ENCODE measurements at regions not wholly inside any gene's neighbourhood (a gene's known extent, or its start where the extent isn't known, plus 50 kb on each side); places are given as distances from the start of the nearest gene placed in this dataset.

DNA sequence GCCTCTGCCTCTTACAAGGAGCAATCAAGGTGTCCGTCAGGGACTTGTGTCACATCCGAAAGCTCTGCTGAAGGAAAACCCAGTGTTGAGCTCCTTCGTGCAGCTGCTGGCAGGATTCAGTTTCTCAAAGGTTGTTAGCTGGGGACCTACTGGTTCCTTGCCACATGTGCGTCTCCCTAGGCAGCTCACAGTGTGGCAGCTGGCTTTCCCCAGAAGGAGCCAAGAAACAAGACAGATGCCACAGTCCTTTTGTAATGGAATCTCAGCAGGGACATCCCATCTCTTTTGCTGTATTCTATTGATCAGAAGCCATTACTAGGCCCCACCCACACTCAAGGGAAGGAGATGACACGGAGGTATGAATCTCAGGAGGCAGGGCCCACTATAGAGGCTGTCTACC is 488.8 kb downstream of the CD83 start:
- Histone ChIP-seq H3K23me2 (ENCODE audit: insufficient read length, low read depth, low read length, poor library complexity, severe bottlenecking) (no peaks in the 10 kb centered on the region), H3K56ac (ENCODE audit: insufficient read length, low read depth, low read length) (no peak overlapping the region), H2BK20ac (ENCODE audit: low read depth, low read length, poor library complexity, severe bottlenecking) (no peak overlapping the region), H2AK5ac (ENCODE audit: insufficient read length, low read length) (no peak overlapping the region), H3K27me3 (ENCODE audit: insufficient read depth, low read length) (no peaks in the 10 kb centered on the region), H3K4me2 (ENCODE audit: insufficient read depth, insufficient read length, low read length) (no peak overlapping the region), H3K23ac (ENCODE audit: insufficient read length, low read depth, low read length) (no peak overlapping the region), H3K9me3 (ENCODE audit: control insufficient read depth, low read depth, low read length) (no peaks in the 10 kb centered on the region), H3K27ac (ENCODE audit: insufficient read length, low read depth, low read length) (no peak overlapping the region), H2BK120ac (ENCODE audit: low read depth, low read length, poor library complexity, severe bottlenecking) (no peak overlapping the region), H3K79me1 (ENCODE audit: insufficient read depth, low read depth, low read length, poor library complexity, severe bottlenecking) (no peaks in the 10 kb centered on the region), H3K14ac (ENCODE audit: insufficient read depth, low read length) (no peak overlapping the region), H3K4ac (ENCODE audit: low read depth, low read length) (no peak overlapping the region), H2BK15ac (ENCODE audit: low read depth, low read length) (no peak overlapping the region), H3K18ac (ENCODE audit: insufficient read length, low read depth, low read length) (no peak overlapping the region), H4K91ac (ENCODE audit: insufficient read length, low read depth, low read length) (no peak overlapping the region), H3K79me2 (ENCODE audit: insufficient read depth, low read length) (no peaks in the 10 kb centered on the region), H3T11ph (ENCODE audit: low read length) (no peak overlapping the region), H3K9ac (ENCODE audit: extremely low read depth, insufficient read length, low read length) (no peak overlapping the region), H4K8ac (replicated peaks; ENCODE audit: insufficient read length, low read depth, low read length) (no peak overlapping the region), H2BK12ac (ENCODE audit: insufficient read length, low read depth, low read length) (no peak overlapping the region), H4K20me1 (ENCODE audit: control insufficient read depth, insufficient read depth, insufficient read length) (no peaks in the 10 kb centered on the region), H3K4me1 (ENCODE audit: insufficient read depth, low read length) (peaks cover 3% of the 10 kb centered on the region; the same call in 1 of the 2 replicates), H2AFZ (ENCODE audit: low read length) (no peak overlapping the region), H2BK5ac (ENCODE audit: insufficient read length, low read length) (no peak overlapping the region), H4K5ac (ENCODE audit: insufficient read length, low read depth, low read length) (no peak overlapping the region)
- H3K36me3 Mint-ChIP-seq (ENCODE audit: insufficient read depth in 1 of 3, low read depth in 3 of 3) = no peaks in the 10 kb centered on the region
- peaks cover 14 to 26% of the 10 kb centered on the region in 2 experiments for H3K4me1 Mint-ChIP-seq
- no CpG with 5 or more reads among the region's 5 CpGs for WGBS (ENCODE audit: extremely low coverage, insufficient read length, low lambda C conversion rate)
- H3K27ac Mint-ChIP-seq = no peak overlapping the region
- H3K4me3 Mint-ChIP-seq = no peak overlapping the region
- no peak for DNase-seq
- H3K9me3 Mint-ChIP-seq = peaks cover 0 to 2% of the 10 kb centered on the region in 2 experiments; a peak in 1 of 5 replicates
- TF ChIP-seq, protein P1, sequence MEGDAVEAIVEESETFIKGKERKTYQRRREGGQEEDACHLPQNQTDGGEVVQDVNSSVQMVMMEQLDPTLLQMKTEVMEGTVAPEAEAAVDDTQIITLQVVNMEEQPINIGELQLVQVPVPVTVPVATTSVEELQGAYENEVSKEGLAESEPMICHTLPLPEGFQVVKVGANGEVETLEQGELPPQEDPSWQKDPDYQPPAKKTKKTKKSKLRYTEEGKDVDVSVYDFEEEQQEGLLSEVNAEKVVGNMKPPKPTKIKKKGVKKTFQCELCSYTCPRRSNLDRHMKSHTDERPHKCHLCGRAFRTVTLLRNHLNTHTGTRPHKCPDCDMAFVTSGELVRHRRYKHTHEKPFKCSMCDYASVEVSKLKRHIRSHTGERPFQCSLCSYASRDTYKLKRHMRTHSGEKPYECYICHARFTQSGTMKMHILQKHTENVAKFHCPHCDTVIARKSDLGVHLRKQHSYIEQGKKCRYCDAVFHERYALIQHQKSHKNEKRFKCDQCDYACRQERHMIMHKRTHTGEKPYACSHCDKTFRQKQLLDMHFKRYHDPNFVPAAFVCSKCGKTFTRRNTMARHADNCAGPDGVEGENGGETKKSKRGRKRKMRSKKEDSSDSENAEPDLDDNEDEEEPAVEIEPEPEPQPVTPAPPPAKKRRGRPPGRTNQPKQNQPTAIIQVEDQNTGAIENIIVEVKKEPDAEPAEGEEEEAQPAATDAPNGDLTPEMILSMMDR (conservative IDR thresholded peaks at IDR 0.05) = no peak
- H3K27me3 Mint-ChIP-seq (ENCODE audit: low read depth) = no peaks in the 10 kb centered on the region
